PFSK-1 (cell line): ENCODE measurements at regions not wholly inside any gene's neighbourhood (a gene's known extent, or its start where the extent isn't known, plus 50 kb on each side); places are given as distances from the start of the nearest gene placed in this dataset.

ENCODE experiments used
- REST ChIP-seq, 2 experiments: IDR thresholded peaks; 2 replicates each; pipeline versions ENCODE4 v1.6.1 to v1.8.0; 2011 to 2012; ENCODE audit warnings: low read depth in 2 of 2, low read length in 2 of 2, control low read depth in 1 of 2, inconsistent platforms in 1 of 2, mild to moderate bottlenecking in 1 of 2, moderate library complexity in 1 of 2; ENCODE audit not compliant: insufficient read depth in 1 of 2
- TAF1 ChIP-seq: IDR thresholded peaks from 2 replicates; pipeline ENCODE4 v1.6.1; 2012; ENCODE audit warnings: low read length, control low read depth, borderline replicate concordance; ENCODE audit not compliant: insufficient read depth

- TF ChIP-seq TAF1 (no peak), REST (IDR thresholded peaks at IDR 0.05; ENCODE audit: insufficient read depth in 1 of 2, low read depth in 2 of 2, low read length in 2 of 2) (no peak)
Observed at GRCh38 chr1:201747261-201747660, 81.7 kb upstream of the IPO9 start.
